PFSK-1 (cell line): ENCODE measurements at regions not wholly inside any gene's neighbourhood (a gene's known extent, or its start where the extent isn't known, plus 50 kb on each side); places are given as distances from the start of the nearest gene placed in this dataset.

Experiments
- FOXP2 ChIP-seq: optimal IDR thresholded peaks from 2 replicates; pipeline ENCODE3; 2011; ENCODE audit warnings: borderline replicate concordance, control low read depth, inconsistent platforms; ENCODE audit not compliant: insufficient read depth; ENCODE audit errors: extremely low read length, extremely low read depth
- POLR2AphosphoS5 ChIP-seq: IDR thresholded peaks from 2 replicates; pipeline ENCODE4 v1.6.1; 2012; ENCODE audit warnings: low read depth, mild to moderate bottlenecking, control low read depth, low read length, moderate library complexity
- SIN3A ChIP-seq: IDR thresholded peaks from 2 replicates; pipeline ENCODE4 v1.6.1; 2012; ENCODE audit warnings: mild to moderate bottlenecking, low read length, moderate library complexity, borderline replicate concordance; ENCODE audit not compliant: insufficient read depth
- TAF1 ChIP-seq: IDR thresholded peaks from 2 replicates; pipeline ENCODE4 v1.6.1; 2012; ENCODE audit warnings: low read length, control low read depth, borderline replicate concordance; ENCODE audit not compliant: insufficient read depth
- TF ChIP-seq, protein P1 (sequence below), 2 experiments: IDR thresholded peaks; 2 replicates each; pipeline versions ENCODE4 v1.6.1 to v1.8.0; 2011 to 2012; ENCODE audit warnings: low read depth in 2 of 2, low read length in 2 of 2, control low read depth in 1 of 2, inconsistent platforms in 1 of 2, mild to moderate bottlenecking in 1 of 2, moderate library complexity in 1 of 2; ENCODE audit not compliant: insufficient read depth in 1 of 2

GRCh38 chr12:105783983-105784947 lies 354.5 kb downstream of the NUAK1 start:
- TF ChIP-seq, protein P1, sequence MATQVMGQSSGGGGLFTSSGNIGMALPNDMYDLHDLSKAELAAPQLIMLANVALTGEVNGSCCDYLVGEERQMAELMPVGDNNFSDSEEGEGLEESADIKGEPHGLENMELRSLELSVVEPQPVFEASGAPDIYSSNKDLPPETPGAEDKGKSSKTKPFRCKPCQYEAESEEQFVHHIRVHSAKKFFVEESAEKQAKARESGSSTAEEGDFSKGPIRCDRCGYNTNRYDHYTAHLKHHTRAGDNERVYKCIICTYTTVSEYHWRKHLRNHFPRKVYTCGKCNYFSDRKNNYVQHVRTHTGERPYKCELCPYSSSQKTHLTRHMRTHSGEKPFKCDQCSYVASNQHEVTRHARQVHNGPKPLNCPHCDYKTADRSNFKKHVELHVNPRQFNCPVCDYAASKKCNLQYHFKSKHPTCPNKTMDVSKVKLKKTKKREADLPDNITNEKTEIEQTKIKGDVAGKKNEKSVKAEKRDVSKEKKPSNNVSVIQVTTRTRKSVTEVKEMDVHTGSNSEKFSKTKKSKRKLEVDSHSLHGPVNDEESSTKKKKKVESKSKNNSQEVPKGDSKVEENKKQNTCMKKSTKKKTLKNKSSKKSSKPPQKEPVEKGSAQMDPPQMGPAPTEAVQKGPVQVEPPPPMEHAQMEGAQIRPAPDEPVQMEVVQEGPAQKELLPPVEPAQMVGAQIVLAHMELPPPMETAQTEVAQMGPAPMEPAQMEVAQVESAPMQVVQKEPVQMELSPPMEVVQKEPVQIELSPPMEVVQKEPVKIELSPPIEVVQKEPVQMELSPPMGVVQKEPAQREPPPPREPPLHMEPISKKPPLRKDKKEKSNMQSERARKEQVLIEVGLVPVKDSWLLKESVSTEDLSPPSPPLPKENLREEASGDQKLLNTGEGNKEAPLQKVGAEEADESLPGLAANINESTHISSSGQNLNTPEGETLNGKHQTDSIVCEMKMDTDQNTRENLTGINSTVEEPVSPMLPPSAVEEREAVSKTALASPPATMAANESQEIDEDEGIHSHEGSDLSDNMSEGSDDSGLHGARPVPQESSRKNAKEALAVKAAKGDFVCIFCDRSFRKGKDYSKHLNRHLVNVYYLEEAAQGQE (IDR thresholded peaks at IDR 0.05; ENCODE audit: insufficient read depth in 1 of 2, low read depth in 2 of 2, low read length in 2 of 2), result no peak
- TF ChIP-seq POLR2AphosphoS5 (no peak), FOXP2 (no peak), SIN3A (no peak)

- no peak for TF ChIP-seq POLR2AphosphoS5
- TF ChIP-seq TAF1, result no peak
- no peak for TF ChIP-seq FOXP2
- TF ChIP-seq, protein P1 (IDR thresholded peaks at IDR 0.05; ENCODE audit: insufficient read depth in 1 of 2, low read depth in 2 of 2, low read length in 2 of 2), result no peak
- no peak for TF ChIP-seq SIN3A
These were observed 345.3 kb downstream of the NUAK1 start for GRCh38 chr12:105793421-105793820.

DNA sequence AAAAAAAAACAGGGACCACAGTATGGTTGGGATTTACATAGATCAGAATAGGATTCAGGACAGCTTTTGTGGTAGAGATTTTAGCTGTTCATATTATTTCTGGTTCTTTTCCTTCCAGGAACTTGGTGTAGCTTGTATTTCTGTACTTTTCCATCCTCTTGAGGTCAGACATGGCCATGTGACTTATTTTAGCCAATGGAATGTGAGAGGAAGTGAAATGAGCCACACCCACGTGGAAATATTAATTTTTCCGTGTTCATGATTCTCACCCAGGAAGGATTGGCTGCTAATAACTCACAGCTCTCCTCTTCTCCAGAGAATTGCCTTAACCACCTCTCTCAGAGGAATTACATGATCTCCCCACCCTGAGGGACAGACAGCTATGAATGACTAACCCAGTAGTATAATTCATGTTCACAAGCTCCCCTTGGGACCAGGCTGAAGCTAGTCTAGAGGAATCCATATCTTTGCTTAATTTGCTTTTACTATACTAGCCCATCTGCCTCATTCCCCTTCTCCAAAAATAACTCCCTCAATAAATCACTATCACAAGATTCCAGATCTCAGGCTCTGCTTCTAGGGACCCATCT lies 340.4 kb downstream of the NUAK1 start:
- TF ChIP-seq, protein P1 (IDR thresholded peaks at IDR 0.05; ENCODE audit: insufficient read depth in 1 of 2, low read depth in 2 of 2, low read length in 2 of 2), result no peak
- TF ChIP-seq POLR2AphosphoS5 (no peak), TAF1 (no peak), SIN3A (no peak), FOXP2 (no peak)

DNA sequence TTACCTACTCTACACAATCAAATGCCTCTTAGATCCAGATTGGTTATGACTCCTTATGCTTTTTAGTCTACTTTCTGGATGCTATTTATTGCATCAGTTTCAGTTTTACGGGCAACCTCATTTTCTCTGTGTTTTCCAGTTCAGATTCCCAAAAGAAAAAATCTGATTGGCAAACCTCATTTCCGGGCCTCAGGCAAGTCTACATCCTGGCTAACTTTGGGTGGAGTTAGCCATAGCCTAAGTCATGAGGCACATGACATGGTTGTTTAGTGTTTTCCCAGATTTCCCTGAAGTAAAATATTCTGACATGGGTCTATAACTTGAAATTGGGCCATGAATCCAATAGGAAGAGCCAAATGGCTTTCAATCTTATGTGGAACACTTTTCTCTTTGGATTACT lies 339.7 kb downstream of the NUAK1 start:
- TF ChIP-seq, protein P1 (IDR thresholded peaks at IDR 0.05; ENCODE audit: insufficient read depth in 1 of 2, low read depth in 2 of 2, low read length in 2 of 2), result no peak
- no peak for TF ChIP-seq POLR2AphosphoS5
- no peak for TF ChIP-seq TAF1
- TF ChIP-seq SIN3A, result no peak
- no peak for TF ChIP-seq FOXP2

GRCh38 chr12:105801351-105801750 lies 337.4 kb downstream of the NUAK1 start:
- TF ChIP-seq SIN3A (no peak), TAF1 (no peak)
